ENCODE measurements at regions not wholly inside any gene's neighbourhood (a gene's known extent, or its start where the extent isn't known, plus 50 kb on each side); places are given as distances from the start of the nearest gene placed in this dataset.
"Not testable (repeated sequence)": the region's sequence is repeated elsewhere in the genome, so short reads cannot be mapped to it uniquely, and the experiment has no call there.

GRCh38 chr1:68779841-68780240, 283.0 kb upstream of the DEPDC1 start:
- not testable (repeated sequence) for TF ChIP-seq CTCF, POLR2A (IDR thresholded peaks at IDR 0.05)
